CD4-positive, alpha-beta T cell treated with Interleukin-4 for 4 hours (primary cell): ENCODE measurements at regions not wholly inside any gene's neighbourhood (a gene's known extent, or its start where the extent isn't known, plus 50 kb on each side); places are given as distances from the start of the nearest gene placed in this dataset.

ENCODE experiments used
- DNase-seq: peaks from one replicate; pipeline ENCODE4 v3.0.0-alpha.2; 2020

DNA sequence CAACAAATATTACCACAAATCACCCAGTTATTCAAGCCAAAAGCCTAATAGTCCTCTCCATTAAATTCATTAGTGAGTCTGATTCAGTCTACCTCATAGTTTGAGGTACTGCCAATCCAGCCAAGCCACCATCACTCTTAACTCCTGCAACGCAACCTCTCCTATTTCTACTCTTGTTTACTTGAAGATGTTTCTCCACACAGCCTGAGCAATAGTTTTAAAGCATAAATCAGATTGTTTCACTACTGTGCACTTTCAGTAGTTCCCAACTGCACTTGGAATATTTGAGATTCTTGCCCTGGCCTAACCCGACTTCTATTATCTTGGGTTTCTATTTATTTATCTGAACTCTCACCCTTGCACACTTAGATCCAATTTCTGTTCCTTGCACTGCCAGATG is 85.5 kb downstream of the YIPF5 start:
- no peak for DNase-seq

DNA sequence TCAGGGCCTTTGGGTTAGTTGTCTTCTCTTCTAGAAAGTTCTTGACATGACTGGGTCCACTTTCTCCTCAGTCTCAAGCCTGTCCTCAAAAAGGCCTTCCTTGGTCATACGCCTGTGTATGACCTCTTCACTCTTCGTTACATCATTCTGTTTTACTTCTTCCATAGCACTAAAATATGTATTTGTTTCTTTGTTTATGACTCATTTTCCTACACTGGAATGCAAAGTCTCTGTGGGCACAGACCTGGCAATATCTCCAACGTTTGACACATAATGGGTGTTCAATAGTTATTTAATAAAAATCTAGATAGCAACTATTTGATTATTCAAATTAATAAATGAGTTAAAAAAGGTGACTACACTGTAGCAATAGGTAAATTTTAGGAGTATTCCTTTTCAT is 85.1 kb downstream of the YIPF5 start:
- DNase-seq, result no peak

DNA sequence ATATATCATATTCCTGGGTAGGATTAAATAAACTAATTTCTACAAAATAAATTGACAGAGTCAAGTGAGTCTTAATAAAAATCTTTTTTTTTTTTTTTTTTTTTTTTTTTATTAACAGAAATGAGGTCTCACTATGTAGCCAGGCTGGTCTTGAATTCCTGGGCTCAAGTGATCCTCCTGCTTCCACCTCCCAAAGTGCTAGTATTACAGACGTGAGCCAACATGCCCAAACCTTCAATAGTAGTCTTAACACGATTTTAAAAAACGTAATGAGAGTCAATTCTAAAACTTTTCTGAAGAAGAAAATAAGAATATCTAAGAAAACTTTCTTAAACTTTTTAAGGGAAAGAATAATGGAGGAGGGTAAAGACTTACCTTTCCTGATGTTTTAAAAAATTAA is 84.2 kb downstream of the YIPF5 start:
- no peak for DNase-seq

DNA sequence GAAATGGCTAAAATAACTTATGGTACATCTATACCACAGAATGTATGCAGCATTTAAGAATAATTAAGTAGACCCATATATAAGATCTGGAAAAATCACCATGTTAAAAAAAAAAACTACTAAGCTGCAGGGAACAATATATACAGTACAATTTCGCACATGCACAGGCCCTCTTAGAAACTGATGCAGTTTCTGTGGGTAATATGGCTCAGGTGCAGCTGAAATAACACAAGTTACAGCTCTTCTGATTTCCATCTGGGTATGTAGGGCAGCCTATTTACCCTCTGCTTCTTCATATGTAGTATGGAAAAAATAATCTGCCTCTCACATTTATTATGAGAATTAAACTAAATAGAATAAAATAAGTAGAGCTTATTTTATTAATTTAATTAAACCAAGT is 82.9 kb downstream of the YIPF5 start:
- no peak for DNase-seq

DNA sequence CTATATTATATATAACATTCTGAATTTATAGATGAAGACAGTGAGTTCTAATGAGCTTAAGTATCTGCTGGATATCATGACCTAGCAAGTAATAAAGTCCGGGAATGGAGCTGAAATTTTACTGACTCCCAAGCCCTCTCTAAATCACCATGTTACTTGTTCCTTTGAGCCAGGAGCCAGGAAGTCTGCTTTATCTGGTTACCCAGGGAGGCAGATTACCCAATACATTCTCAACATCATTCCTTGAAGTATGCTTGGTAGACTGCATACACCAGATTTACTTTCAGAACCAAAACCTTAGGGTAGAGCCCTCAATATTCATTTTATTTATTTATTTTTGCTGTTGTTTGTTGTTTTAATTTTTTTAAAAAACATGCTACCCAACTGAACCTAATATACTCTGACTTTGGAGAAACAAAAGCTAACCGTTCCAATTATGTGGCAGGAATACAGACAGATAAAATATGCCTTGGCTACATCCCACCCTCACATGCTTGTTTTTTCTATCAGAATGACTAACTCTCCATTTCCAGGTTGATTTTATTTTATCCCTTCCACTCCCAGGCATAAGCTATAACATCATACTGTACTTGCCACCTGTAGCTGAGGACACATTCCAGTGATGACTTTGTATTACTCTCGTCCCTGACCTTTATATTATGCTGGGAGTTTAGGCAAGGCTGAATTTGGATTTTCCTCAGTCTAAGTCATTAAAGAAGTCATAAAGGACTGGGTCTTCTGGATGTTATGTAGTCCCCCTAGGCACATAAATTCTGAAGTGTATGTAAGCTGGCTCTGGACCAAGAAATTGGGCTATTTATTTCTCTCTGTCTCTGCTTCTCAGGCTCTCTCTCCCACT is 82.0 kb downstream of the YIPF5 start:
- DNase-seq, result no peak

DNA sequence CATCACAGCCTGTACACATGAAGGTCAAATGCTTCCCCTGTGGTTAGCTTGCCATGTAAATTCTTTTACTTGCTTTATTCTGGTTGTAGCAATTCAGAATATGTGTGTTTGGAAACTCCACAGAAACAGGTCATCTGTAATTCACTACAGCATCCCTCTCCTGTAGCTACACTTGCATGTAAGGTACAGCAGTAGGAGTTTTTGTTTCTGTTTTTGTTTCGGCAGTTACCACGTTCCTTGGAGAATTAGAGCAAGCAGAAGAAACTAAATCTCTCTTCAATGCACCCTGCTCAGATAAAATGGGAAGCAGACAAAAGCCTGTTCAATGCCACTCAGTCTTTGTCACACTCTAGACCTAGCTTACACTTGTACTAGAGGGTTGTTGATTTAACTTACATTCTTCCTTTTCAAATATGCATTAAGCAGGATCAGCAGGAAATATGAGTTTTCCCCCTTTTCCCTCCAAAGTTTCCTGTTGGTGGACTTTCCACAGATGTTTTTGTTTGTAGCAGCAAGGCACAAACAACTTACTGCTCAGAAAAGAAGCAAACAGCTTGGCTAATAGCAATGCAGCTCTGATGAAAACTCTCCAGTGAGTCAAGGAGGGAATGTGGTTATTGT is 80.9 kb downstream of the YIPF5 start:
- DNase-seq, result no peak

DNA sequence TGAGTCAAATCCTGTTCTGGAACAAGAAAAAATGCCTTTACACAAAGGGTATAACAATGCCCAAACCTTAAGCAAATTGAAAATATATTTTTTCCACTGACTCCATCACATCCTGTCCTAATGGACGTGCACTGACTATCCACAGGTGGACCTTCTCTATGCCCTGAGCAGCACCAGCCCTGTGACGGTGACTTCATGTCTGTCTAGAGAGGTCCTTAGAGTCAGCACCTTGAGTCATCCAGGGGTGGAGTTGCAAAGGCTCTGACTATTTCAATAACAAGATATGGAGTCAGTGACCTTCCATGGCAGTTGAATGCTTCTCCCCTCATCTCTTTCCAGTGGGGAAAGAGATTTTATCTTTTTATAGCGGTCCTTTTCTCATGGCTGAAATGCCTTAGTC is 78.0 kb downstream of the YIPF5 start:
- DNase-seq, result no peak

DNA sequence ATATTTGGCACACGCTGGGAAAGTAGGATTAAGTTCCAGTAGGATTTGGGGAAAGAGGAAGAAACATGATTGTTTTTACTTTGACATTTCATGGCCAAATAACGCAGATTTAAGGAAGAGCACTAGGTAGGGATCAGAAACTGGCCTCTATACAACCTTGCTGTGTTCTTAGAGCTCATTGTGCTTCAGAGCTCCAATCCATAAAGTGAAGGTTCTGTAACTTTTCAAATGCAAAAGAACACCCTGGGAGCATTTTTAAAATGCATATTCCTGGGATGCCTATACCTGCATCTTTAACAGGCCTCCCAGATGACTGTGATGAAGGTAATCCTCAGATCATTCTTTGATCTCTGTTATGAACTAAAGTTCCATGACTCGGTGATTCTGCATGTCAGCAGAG is 77.1 kb downstream of the YIPF5 start:
- no peak for DNase-seq

DNA sequence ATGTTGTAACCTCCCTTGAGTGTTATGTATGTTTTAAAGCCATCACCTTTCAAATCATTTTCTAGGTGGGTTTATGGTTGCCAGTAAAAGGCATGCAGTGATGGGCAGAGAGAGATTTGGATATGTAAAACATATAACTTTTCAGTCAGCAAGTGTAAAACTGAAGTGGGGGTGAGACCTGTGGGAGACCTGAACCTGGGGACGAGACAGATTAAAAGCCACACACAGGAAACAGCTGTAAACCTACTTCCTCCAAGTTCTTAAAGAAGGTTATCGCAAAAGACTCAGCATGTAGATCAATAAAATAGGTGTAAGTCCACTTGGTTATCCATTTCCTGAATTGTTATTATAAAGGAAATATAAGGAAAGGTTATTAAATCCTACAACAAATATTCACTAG is 76.6 kb downstream of the YIPF5 start:
- DNase-seq, result no peak

DNA sequence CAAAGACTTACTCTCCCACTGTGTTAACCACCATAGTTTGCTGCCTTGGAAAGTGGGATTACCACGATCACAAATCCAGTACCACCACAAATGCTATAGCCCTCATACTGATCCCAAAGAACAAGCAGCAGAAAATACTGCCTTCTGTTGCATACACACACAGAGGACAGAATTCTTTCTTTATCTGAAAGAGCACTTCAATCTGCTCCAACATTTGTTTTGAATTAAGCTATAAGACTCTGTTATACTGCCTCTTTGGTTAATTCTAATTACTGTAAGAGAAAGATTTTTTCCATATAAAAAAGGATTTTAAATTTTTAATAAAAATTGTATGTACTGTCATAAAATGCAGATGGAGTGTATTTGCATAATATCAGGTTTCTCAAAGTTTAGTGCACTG is 69.8 kb downstream of the YIPF5 start:
- no peak for DNase-seq

DNA sequence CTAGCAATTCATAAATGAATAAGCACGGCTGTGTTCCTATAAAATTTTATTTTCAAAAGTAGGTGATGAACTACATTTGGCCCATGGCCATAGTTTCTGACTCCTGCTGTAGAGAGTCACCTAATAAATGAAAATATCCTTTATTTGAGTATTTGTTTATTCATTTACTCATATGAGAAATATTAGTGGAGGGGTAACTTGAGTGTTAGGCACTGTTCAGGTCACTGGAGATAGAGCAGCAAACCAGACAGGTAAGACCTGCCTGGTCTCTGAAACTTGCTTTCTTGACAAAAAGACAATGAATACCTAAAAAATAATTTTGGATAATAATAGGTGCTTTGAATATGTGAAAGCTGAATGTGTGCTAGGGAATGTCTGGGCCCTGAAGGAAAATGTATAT is 68.8 kb downstream of the YIPF5 start:
- no peak for DNase-seq

DNA sequence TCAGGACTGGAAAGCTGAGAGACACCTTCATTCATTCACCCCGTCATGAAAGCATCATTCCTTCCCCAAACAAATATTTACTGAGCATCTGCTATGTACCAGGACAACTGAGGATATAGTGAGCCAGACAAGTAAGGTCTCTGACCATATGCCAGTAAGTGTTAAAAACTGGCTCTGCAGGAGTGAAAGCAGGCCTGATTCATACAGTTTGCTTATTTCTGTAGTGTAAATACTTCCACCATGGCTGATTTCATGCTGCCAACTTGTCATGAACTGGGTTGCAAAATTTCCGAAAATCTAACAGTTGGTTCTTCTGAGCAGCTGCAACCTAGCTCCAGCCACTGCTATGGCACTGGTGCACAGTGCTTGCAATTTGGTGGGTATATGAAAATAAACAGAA is 68.1 kb downstream of the YIPF5 start:
- DNase-seq, result no peak

DNA sequence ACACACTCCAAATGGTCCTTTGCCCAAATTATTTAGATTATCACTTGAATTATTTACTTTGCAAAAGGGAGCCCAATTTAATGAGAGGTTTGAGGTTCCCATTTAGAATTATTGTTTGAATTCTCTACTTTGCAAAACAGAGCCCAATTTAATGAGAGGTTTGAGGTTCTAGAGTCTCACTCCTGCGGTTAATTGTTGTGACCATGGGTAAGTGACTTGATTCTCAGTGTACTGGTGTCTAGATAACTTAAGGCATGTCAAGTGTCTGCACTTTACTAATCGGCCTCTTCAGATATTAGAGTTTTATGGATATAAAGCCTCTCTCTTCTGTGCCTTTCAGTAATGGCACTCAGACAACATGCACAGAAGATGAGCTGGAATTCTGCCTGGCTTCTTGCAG is 67.5 kb downstream of the YIPF5 start:
- no peak for DNase-seq

DNA sequence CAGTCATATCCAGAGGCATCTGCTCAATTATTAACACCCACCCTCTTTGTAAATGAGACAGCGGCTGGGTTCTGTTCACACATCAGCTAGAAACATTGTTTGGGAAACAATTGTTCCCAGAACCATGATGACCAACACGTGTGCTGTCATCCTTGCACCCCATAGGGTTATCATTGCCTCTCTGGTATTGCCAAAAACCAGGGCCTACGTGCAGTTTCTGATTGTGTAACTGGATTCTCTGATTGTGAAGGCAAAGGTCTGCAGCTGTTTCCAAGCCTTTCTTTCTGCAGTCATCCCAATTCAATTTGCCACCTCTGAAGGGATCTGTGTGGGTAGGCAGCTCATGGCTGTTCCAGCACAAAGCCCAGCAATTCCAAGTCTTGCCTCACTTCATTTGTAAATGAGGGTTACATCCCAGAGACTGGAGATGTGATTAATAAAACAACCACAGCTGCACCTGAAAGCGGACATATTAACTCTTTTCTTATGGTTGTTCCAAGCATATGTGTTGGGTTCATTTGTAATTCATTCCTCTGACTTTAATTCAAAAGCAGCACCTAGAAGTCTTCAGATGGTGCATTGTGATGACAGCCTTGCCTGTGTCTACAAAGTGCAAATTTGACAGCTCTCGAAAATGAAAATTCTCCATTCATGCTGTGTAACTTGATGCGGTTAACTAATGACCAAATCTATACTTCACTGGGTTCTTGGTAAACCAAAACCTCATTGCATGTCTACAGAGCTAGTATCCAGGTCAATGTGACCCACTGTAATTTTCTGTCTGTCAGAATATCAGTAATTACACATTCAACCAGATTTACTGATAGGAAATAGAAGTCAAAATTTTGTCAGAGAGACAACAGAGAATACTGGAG is 66.6 kb downstream of the YIPF5 start:
- DNase-seq, result no peak

DNA sequence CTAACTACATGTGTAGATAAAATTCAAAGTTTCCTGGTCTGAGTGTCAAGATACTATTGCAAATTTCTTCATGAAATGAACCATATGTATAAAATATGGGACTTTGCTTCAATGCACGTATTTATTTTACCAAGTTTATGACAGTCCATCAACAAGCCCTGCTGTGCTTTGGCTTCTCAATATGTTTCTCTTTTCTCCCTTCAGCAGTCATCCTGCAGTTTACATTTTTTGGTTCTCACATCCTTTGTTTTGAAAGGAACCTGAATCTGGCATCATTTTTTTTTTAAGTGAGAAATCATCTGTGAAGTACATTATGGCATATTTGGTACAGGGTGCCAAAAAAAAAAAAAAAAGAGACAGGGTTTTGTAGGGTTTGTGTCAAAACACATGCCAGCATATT is 65.1 kb downstream of the YIPF5 start:
- no peak for DNase-seq

DNA sequence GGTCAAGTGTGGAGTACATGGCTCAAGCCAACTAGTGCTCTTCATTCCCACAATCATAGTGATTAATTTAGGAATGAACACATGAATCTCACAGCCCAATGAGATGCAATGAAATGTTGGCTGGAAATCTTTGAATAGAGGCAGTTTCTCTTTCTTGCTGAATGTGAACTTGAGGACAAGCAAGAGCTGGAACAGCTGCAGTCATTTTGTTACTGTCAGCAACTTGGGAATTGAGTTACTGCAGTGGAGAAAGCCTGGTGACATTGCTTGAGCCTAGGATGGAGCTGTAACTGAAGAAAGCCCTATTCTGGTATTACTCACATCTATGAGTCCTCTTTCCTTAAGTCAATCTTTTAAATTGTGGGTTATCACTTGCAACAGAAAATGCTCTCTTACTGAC is 62.3 kb downstream of the YIPF5 start:
- DNase-seq, result no peak
